ENCODE measurements at regions not wholly inside any gene's neighbourhood (a gene's known extent, or its start where the extent isn't known, plus 50 kb on each side); places are given as distances from the start of the nearest gene placed in this dataset.

- TF ChIP-seq CENPT (CRISPR knock-in tag; IDR thresholded peaks at IDR 0.05; ENCODE audit: low read depth) (no peak), ZFP36L1 (CRISPR knock-in tag; IDR thresholded peaks at IDR 0.05) (no peak), MEIS2 (CRISPR knock-in tag; IDR thresholded peaks at IDR 0.05) (no peak), RARG (CRISPR knock-in tag; IDR thresholded peaks at IDR 0.05; ENCODE audit: low read depth) (no peak)
These were observed 1025.4 kb upstream of the ACO1 start (continued) for GRCh38 chr9:31359071-31359470.

GRCh38 chr9:31364171-31364570, 1020.3 kb upstream of the ACO1 start:
- in situ Hi-C loops (cut with HindIII; ENCODE audit: extremely low pct_ligation_motif_present, low pct_unique_long_range_greater_than_20kb) (no loop called here), intact Hi-C loops (cut with micrococcal nuclease; ENCODE audit: unreplicated experiment) (no loop called here)
- Histone ChIP-seq H3K36me3 (replicated peaks in 1 of 2; ENCODE audit: control insufficient read depth in 1 of 2, insufficient read depth in 2 of 2, low read length in 2 of 2) (no peaks in the 10 kb centered on the region), H3K79me2 (ENCODE audit: insufficient read depth, low read length) (no peaks in the 10 kb centered on the region), H3K27me3 (ENCODE audit: control insufficient read depth in 1 of 2, insufficient read depth in 2 of 2, low read length in 2 of 2) (no peaks in the 10 kb centered on the region), H3K4me2 (ENCODE audit: low read depth, low read length) (no peak overlapping the region), H3K4me1 (ENCODE audit: insufficient read depth, low read length) (no peaks in the 10 kb centered on the region), H2AFZ (ENCODE audit: low read length) (no peak overlapping the region), H4K20me1 (ENCODE audit: insufficient read depth, low read length) (no peaks in the 10 kb centered on the region), H3K9ac (ENCODE audit: insufficient read depth, low read depth, low read length) (no peak overlapping the region), H3K27ac (ENCODE audit: extremely low read length, insufficient read depth, low read length) (no peak overlapping the region), H3K4me3 (replicated peaks in 1 of 3; ENCODE audit: insufficient read depth in 1 of 3, low read depth in 2 of 3, low read length in 3 of 3) (no peak overlapping the region), H3K9me3 (ENCODE audit: low read length) (no peaks in the 10 kb centered on the region)
- ChIA-PET POLR2A (no interaction called here), CTCF (ENCODE audit: low intra/inter-chr PET ratio, low total read pairs) (no interaction called here)
- ATAC-seq, result no peak
- no peak for FAIRE-seq
- no peak for TF ChIP-seq FIP1L1 (IDR thresholded peaks at IDR 0.05; ENCODE audit: borderline replicate concordance, insufficient read depth, low read depth, low read length)
- TF ChIP-seq SP2 (CRISPR knock-in tag; IDR thresholded peaks at IDR 0.05), result no peak
- peak; percentile 61 to 81 for TF ChIP-seq MAFK (conservative IDR thresholded peaks at IDR 0.05 in 1 of 2, IDR thresholded peaks at IDR 0.05 in 1 of 2; ENCODE audit: low read length in 2 of 2)
- TF ChIP-seq MBNL3 (CRISPR knock-in tag; conservative IDR thresholded peaks at IDR 0.05), result no peak
- peak; percentile 65 for TF ChIP-seq MAFF (IDR thresholded peaks at IDR 0.05; ENCODE audit: low read depth, low read length)
- BruUV-seq (replicated peaks), result no TSS peak
- DNase-seq (ENCODE audit: low spot score), result no peak
- WGBS (ENCODE audit: low lambda C conversion rate), result 2% methylated on average over 5 of the region's 5 CpGs
